HuH-7.5 (cell line): ENCODE measurements at regions not wholly inside any gene's neighbourhood (a gene's known extent, or its start where the extent isn't known, plus 50 kb on each side); places are given as distances from the start of the nearest gene placed in this dataset.
A peak's percentile ranks its signal among the peaks of the same experiment; 100 is the strongest.

ENCODE experiments used
- DNase-seq: peaks from one replicate; pipeline ENCODE4 v3.0.0; 2011; ENCODE audit warnings: low spot score

DNA sequence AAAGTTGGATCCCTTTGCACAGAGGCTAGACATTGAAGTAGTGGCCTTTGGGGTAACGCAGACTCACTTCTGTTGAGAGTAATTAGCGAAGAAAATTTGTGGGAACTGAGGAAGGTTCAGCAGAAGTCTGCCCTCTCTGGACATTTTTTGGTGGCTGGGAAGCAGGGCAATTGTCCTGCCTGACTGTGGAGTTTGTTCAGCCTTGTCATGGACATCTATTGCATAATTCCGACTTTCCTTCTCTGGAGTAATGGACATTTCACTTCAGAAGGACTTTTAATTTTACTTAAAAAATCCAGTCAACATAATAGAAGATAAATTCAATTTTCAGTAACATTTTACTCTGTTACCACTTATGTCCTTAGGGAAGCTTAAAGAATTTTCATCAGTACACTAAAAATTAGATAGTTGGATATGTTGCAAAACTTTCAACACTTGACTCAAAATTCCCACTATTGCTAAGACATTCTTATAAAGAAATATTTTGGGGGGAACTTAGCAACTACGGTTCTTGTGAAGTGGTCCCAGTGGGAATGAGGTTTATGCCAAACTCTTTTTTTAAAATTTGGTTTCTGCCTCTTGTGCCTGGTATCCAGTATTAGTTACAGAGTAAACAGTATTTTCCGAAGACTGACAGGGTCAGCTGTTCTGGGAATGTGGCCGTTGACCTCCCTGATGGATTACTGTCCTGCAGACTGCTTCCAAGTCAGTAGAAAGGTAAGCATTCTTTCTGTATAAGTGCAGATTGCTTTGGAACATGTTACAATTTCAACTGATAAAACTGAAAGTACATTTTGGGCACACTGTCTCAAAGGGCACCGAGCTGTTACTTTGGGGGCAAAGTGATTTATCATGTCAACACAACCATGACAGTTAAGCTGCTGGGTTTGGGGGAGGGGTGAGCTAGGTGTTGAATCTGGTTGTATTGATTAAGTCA is 100.6 kb upstream of the MLIP start:
- no peak for DNase-seq

DNA sequence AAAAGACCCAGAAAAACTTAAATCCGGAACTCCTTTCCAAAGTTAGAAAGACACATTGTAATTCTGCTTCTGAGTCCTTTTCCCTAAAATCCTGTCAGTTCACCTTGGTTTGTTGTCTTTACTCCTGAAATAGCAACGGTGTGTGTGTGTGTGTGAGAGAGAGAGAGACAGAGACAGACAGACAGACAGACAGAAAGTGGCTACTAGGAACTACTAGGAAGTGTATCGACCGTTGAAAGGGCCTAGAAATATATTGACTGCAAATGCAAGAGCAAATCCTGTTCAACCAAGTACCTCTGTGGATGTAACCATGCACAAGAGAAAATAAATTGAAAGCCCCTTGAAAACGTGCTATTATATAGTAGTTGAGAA is 100.0 kb upstream of the MLIP start:
- DNase-seq: no peak

GRCh38 chr6:54013966-54014365 is 97.3 kb upstream of the MLIP start:
- no peak for DNase-seq

DNA sequence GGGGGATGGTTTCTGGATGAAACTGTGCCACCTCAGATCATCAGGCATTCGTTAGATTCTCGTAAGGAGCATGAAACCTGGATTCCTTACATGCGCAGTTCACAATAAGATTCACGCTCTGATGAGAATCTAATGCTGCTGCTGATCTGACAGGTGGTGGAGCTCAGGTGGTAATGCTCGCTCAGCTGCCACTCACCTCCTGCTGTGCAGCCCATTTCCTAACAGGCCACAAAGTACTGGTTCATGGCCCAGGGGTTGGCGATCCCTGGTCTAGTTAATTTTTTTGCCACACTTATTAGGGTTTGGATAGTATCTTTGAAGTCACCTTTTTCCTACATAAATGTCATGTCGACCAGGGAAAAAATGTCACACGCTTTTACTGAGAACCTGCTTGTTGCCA is 96.8 kb upstream of the MLIP start:
- no peak for DNase-seq

GRCh38 chr6:54017877-54018276 is 93.4 kb upstream of the MLIP start:
- no peak for DNase-seq

DNA sequence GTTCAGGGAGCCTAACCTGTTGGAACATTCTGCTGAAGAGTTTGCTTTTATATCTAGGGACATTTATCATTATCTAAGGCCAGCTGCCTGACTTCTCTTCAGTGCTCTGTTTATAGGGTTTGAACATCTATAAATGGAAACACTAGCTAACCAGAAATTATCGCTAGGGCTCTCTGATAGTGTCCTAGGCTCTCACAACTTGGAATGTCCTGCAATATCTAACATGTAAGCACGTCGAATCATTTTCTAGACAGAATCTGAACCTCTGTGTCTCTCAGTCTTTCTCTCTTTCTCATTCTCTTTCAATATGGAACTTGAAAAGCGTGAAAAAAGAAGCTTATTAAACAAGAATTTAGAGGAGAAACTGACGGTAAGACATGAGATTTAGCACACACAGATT is 92.5 kb upstream of the MLIP start:
- DNase-seq: no peak

DNA sequence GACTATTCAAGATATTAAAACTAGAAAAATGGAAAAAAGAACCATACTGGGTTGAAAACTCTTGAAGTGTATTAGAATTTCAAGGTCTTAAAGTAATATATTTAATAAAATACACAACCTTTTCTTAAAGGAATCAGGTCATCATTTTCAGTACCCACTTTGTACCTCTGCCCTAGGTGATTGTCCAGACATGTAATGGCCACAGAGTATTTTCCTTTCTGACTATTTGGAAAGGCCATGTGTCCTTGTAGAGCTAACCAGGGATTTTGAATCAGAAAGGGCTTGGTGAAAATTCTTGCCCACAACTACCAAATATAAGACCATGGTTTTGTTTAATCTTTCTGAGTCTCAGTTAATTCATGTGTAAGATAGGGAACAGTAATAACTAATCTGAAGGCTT is 91.4 kb upstream of the MLIP start:
- no peak for DNase-seq

- DNase-seq: no peak
Measured at GRCh38 chr6:54020334-54020733, 90.9 kb upstream of the MLIP start.

DNA sequence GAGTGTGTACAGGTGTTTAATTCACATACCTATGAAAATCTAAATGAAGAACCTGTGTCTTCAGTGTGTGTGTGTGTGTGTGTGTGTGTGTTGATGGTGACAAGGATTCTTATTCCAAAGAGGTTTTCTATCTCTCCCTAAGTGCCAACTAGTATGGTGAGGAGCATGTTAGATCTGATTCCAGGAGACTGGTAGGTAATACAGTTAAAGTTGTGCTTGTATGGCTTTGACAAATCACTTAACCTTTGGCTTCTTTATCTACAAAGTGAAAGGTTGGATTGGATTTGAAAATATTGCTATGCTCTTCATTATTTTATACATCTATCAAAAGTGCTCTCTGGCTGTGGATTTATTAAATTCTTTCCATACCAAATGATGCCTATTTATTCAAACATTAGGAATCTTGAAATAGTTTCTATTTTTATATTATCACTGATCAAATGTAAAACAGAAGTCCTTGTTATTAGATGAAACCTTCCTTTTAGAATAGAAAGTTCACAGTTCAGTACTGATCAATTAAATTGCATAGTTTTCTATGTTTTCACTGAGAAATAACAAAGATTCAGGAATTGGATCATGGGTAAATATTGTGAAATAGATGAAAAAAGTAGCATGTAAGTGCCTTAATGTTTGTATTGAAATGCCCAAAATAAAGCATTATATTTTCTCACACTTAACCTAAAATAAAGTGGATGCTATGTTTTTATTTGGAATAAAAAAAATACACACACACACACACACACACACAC is 84.4 kb upstream of the MLIP start:
- no peak for DNase-seq

- no peak for DNase-seq
Measured at GRCh38 chr6:54028170-54028569, 83.1 kb upstream of the MLIP start.

GRCh38 chr6:54029187-54029586 is 82.1 kb upstream of the MLIP start:
- DNase-seq: no peak

DNA sequence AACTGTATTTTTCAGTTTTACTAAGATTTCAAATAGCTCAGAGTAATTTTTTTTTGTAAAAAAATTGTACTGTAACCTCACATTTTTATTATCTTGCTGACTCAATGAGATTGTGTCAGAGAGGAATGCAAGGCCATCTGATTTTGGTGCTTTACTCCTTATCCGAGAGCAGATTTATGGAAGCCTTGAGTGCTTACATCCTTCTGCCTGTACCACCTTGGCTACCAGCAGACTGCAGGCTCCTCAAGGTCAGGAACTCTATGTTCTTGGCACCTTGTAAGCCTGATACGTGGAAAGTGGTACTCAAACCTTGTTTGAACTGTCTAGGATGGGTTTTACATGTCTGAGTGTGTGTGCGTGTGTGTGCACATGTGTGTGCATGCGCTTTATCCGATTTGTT is 80.1 kb upstream of the MLIP start:
- no peak for DNase-seq

DNA sequence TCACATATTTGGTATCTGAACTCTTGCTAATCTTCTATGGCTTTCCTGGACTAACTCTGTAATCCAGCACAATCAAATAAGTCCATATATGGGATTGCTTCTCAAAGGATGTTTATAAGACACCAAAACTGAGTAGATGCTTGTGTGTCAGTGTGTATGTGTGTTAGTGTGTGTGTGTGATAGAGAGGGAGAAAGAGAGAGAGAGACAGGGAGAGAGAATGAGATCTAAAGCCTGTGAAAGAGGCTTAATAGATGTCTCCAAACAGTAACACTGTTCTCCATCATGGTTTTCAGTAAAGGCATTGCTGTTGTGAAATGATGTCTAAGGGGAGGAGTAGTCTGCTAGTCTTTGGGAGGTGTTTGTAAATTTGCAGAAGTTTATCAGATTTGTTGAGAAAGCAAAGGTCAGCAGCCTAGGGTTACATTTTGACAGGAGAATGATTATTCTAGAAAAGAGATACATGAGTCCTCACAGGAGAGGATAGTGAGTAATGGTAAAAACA is 73.9 kb upstream of the MLIP start:
- DNase-seq: peak; percentile 21

DNA sequence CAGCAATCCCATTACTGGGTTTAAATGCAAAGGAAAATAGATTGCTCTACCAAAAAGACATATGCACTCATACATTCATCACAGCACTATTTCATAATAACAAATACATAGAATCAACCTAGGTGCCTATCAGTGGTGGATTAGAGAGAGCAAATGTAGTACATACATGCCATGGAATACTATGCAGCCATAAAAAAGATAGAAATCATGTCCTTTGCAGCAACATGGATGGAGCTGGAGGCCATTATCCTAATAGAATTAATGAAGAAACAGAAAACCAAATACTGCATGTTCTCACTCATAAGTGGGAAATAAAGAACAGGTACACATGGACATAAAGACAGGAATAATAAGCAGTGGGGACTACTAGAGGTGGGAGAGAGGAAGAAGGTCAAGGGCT is 70.7 kb upstream of the MLIP start:
- no peak for DNase-seq

DNA sequence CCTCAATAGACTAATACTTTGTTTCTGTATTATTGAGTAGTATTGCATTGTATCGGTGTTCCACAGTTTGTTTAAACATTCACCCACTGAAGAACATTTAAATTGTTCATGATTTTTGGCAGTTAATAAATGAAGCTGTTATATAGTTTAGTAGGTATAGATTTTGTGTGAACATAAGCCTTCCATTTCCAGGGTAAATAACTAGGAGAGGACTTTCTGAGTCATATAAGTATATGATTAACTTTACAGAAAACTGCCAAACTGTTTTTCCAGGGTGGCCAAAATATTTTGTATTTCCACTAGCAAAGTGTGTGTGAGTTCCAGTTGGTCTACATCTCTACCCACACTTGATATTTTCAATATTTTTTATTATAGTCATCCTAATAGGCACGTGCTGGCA is 70.0 kb upstream of the MLIP start:
- DNase-seq: no peak

DNA sequence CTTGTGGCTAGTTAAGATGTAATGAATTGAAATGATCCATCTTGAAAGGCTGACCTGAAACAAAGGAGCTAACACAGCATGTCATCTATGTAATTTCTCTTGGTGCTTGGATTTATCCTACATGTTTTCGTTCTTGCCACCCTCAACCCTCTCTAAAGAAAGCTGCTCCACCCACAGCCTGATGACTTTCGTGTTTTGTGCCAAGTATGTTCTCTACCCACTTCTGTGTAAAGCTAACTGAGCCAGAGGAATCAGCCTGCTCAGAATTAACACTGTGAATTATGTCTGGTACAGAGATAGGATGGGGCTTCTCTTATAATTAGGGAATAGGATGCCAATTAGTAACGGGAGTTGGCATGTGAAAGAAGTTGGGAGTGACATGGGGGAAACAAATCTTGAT is 67.9 kb upstream of the MLIP start:
- DNase-seq: no peak

DNA sequence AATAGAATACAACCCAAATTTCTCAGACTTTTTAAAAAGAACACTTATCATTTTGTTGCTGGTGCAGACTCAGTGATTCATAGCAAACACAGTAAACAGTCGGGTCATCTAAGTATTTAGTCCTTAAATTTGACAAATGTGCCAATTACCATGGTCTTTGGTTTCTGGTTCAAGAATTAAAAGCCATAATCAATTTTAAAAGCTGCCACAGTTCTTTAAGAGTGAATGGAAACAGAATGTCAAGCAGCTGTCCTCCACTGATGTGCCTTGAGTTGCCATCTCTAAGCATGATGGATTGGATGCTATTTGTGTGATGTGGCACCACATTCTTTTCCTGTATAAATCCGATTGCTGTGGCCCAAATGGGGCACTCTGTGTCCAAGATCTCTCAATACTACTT is 67.2 kb upstream of the MLIP start:
- no peak for DNase-seq

- no peak for DNase-seq
Measured at GRCh38 chr6:54048782-54049181, 62.5 kb upstream of the MLIP start.

DNA sequence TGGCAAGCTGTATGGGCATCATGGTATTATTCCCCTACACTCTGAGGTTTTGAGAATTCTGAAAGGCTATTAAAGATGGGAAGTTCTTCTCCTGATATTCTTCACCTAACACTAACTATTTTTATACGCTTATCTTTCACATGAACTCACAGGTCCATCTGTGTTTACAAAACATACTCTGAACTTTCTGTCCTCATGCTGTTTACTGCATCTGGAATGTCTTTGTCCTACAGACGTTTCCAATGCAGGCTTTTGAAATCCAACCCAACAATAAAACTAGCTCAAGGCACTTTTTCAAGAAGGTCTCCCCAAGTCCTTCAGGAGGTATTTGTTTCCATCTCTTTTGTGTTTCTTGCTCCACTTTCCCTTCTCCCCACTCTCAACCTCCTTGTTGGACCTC is 60.5 kb upstream of the MLIP start:
- DNase-seq: no peak

- no peak for DNase-seq
Measured at GRCh38 chr6:54053881-54054391, 57.3 kb upstream of the MLIP start.

DNA sequence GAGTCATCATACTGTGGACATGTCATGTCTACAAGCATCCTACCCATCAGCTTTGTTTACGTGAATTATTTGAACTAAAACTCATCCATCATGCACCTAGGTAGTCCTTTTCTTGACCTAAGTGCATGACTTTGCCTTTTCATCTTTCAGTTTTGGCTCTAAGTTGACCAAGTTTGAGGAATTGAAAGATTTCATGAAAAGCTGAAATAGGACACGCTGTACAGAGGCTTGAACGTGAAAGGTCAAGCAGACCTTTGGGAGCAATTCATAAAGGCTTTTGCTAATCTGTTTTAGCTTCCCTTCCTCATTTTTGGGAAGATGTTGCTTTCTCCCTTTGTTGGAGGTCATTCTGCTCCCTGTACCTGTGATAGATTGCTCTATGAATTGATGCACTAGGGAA is 55.1 kb upstream of the MLIP start:
- DNase-seq: no peak

- no peak for DNase-seq
Measured at GRCh38 chr6:54057058-54057457, 54.2 kb upstream of the MLIP start.

GRCh38 chr6:54058236-54058635 is 53.0 kb upstream of the MLIP start:
- no peak for DNase-seq
